ENCODE measurements at regions not wholly inside any gene's neighbourhood (a gene's known extent, or its start where the extent isn't known, plus 50 kb on each side); places are given as distances from the start of the nearest gene placed in this dataset.

- TF ChIP-seq CTCF (IDR thresholded peaks at IDR 0.05) (no peak), POLR2A (IDR thresholded peaks at IDR 0.05) (no peak)
Observed at GRCh38 chr6:113094779-113095178, 747.6 kb downstream of the RFPL4B start.
